Stomach (tissue), 8 donors: ENCODE measurements at regions not wholly inside any gene's neighbourhood (a gene's known extent, or its start where the extent isn't known, plus 50 kb on each side); places are given as distances from the start of the nearest gene placed in this dataset.
A peak's percentile ranks its signal among the peaks of the same experiment; 100 is the strongest.

Source experiments
- DNase-seq, 2 donors: peaks; one replicate each; pipeline versions ENCODE4 v3.0.0 to v3.0.0-alpha.2; 2013 to 2019
- H3K27ac ChIP-seq, 5 donors: fragments of 200-600 bp in 4 of 5; sonication (generic) in 4 of 5; one replicate each; pipeline ENCODE4 v1.5.1; 2013 to 2019; ENCODE audit warnings: mild to moderate bottlenecking in 1 of 5, moderate library complexity in 1 of 5
- H3K27me3 ChIP-seq, 3 donors: fragments of 200-600 bp; sonication (generic); one replicate each; pipeline ENCODE4 v1.5.1; 2017 to 2019; ENCODE audit warnings: mixed run types in 1 of 3
- H3K36me3 ChIP-seq, 4 donors: fragments of 200-600 bp; sonication (generic); 1 replicate in 3 of 4; 2 replicates in 1 of 4; pipeline ENCODE4 v1.5.1; 2016 to 2019
- H3K4me1 ChIP-seq, 4 donors: fragments of 200-600 bp; sonication (generic); one replicate each; pipeline ENCODE4 v1.5.1; 2016 to 2019
- H3K4me3 ChIP-seq, 4 donors: fragments of 200-600 bp; sonication (generic) in 3 of 4; one replicate each; pipeline ENCODE4 v1.5.1; 2016 to 2019; ENCODE audit warnings: mild to moderate bottlenecking in 1 of 4
- H3K9me3 ChIP-seq, 4 donors: fragments of 200-600 bp; sonication (generic); one replicate each; pipeline ENCODE4 v1.5.1; 2016 to 2019
- EP300 ChIP-seq: sonication (generic); formaldehyde crosslinking; IDR thresholded peaks from one replicate; pipeline ENCODE4 v1.6.1; 2017; ENCODE audit warnings: antibody characterized with exemption
- POLR2A ChIP-seq, 4 donors: fragments of 450-650 bp; IDR thresholded peaks; one replicate each; pipeline ENCODE4 v1.6.1; 2016; ENCODE audit warnings: antibody characterized with exemption in 4 of 4, control low read depth in 2 of 4, mild to moderate bottlenecking in 1 of 4, moderate library complexity in 1 of 4
- POLR2AphosphoS5 ChIP-seq, 3 donors: sonication (generic); formaldehyde crosslinking; IDR thresholded peaks; one replicate each; pipeline ENCODE4 v1.6.1; 2016; ENCODE audit warnings: antibody characterized with exemption in 3 of 3
- WGBS, 5 donors: extraction: QIAGEN DNeasy Blood & Tissue Kit in 3 of 5; methylation state at CpG; one replicate each; pipeline versions ENCODE4 v1.1.5 to v1.1.7; 2013 to 2018; 5-methylcytosine and 5-hydroxymethylcytosine counted together
- intact Hi-C: fragments of 100-400 bp; cut with DNase I; formaldehyde crosslinking; loops from one replicate; pipeline ENCODE4 v1.15.1; 2023; ENCODE audit warnings: low total_unique reads
- TF ChIP-seq, protein P1 (sequence below), 7 experiments: fragments of 450-650 bp in 4 of 7; fragments of 200-600 bp in 3 of 7; sonication (generic) in 3 of 7; IDR thresholded peaks; one replicate each; pipeline ENCODE4 v1.5.1; 2016 to 2019; ENCODE audit warnings: antibody characterized with exemption in 7 of 7, control low read depth in 2 of 7, mild to moderate bottlenecking in 1 of 7
- donor health status: healthy with polysubstance abuse.
- donor health status: Bipolar disorder and iron deficiency.
- donor health status: healthy.

GRCh38 chr4:10983885-10984640 is 299.5 kb upstream of the CLNK start:
- no peak for DNase-seq
- Histone ChIP-seq H3K27me3 (no peaks in the 10 kb centered on the region), H3K36me3 (no peaks in the 10 kb centered on the region), H3K4me3 (no peak overlapping the region), H3K9me3 (peaks cover 0 to 4% (median 0%) of the 10 kb centered on the region in 4 donors), H3K27ac (no peak overlapping the region), H3K4me1 (no peaks in the 10 kb centered on the region)
- intact Hi-C loops, result no loop called here
- TF ChIP-seq, protein P1, sequence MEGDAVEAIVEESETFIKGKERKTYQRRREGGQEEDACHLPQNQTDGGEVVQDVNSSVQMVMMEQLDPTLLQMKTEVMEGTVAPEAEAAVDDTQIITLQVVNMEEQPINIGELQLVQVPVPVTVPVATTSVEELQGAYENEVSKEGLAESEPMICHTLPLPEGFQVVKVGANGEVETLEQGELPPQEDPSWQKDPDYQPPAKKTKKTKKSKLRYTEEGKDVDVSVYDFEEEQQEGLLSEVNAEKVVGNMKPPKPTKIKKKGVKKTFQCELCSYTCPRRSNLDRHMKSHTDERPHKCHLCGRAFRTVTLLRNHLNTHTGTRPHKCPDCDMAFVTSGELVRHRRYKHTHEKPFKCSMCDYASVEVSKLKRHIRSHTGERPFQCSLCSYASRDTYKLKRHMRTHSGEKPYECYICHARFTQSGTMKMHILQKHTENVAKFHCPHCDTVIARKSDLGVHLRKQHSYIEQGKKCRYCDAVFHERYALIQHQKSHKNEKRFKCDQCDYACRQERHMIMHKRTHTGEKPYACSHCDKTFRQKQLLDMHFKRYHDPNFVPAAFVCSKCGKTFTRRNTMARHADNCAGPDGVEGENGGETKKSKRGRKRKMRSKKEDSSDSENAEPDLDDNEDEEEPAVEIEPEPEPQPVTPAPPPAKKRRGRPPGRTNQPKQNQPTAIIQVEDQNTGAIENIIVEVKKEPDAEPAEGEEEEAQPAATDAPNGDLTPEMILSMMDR (IDR thresholded peaks at IDR 0.05), result no peak
- TF ChIP-seq EP300, result no peak
- TF ChIP-seq POLR2A (IDR thresholded peaks at IDR 0.05), result no peak
- TF ChIP-seq POLR2AphosphoS5 (IDR thresholded peaks at IDR 0.05), result no peak
- WGBS, 5 donors, result 75 to 88% (median 84%) methylated on average over 9 of the region's 9 CpGs

- H3K4me1 ChIP-seq, result no peaks in the 10 kb centered on the region
- no peaks in the 10 kb centered on the region for H3K36me3 ChIP-seq
- DNase-seq, result peak in 1 of 2 donors; percentile 59
- intact Hi-C loops, result no loop called here
- no peak for TF ChIP-seq POLR2AphosphoS5 (IDR thresholded peaks at IDR 0.05)
- TF ChIP-seq, protein P1 (IDR thresholded peaks at IDR 0.05), result no peak
- TF ChIP-seq POLR2A (IDR thresholded peaks at IDR 0.05), result no peak
- TF ChIP-seq EP300, result no peak
- no peak overlapping the region for H3K27ac ChIP-seq
- no peak overlapping the region for H3K4me3 ChIP-seq
- WGBS, 5 donors, result 38 to 56% (median 50%) methylated on average over 2 of the region's 2 CpGs
- H3K27me3 ChIP-seq, result no peaks in the 10 kb centered on the region
- peaks cover 0 to 3% (median 0%) of the 10 kb centered on the region in 4 donors for H3K9me3 ChIP-seq
Observed at GRCh38 chr4:10983268-10983667, 298.7 kb upstream of the CLNK start.

GRCh38 chr4:10982305-10982704 is 297.7 kb upstream of the CLNK start:
- Histone ChIP-seq H3K9me3 (no peaks in the 10 kb centered on the region), H3K4me3 (no peak overlapping the region), H3K27me3 (no peaks in the 10 kb centered on the region), H3K27ac (no peak overlapping the region), H3K36me3 (no peaks in the 10 kb centered on the region), H3K4me1 (no peaks in the 10 kb centered on the region)
- intact Hi-C loops, result no loop called here
- WGBS, 5 donors, result 7 to 27% (median 11%) methylated on average over 2 of the region's 2 CpGs
- no peak for DNase-seq
- TF ChIP-seq, protein P1 (IDR thresholded peaks at IDR 0.05), result no peak
- TF ChIP-seq EP300, result no peak
- no peak for TF ChIP-seq POLR2AphosphoS5 (IDR thresholded peaks at IDR 0.05)
- TF ChIP-seq POLR2A (IDR thresholded peaks at IDR 0.05), result no peak

DNA sequence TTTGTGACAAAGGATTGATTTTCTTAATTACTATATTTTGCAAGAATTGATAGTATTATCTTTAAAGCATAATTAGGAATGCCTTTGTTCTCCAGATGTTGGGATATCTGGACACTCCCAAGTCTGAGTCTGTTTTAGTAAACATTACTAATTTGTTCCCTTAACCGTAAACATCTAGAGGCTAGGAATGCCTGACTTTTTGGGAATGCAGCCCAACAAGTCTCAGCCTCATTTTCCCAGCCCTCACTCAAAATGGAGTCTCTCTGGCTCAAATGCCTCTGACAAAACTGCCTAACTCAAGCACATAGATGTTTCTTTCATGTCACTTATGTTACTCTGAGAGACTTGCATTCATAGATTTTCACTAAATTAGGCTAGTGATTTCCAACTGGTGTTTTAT is 297.0 kb upstream of the CLNK start:
- Histone ChIP-seq H3K4me1 (no peaks in the 10 kb centered on the region), H3K9me3 (no peaks in the 10 kb centered on the region), H3K36me3 (no peaks in the 10 kb centered on the region), H3K27me3 (no peaks in the 10 kb centered on the region), H3K27ac (no peak overlapping the region), H3K4me3 (no peak overlapping the region)
- DNase-seq, result no peak
- TF ChIP-seq, protein P1 (IDR thresholded peaks at IDR 0.05), result no peak
- TF ChIP-seq POLR2AphosphoS5 (IDR thresholded peaks at IDR 0.05) (no peak), POLR2A (IDR thresholded peaks at IDR 0.05) (no peak)
- intact Hi-C loops, result no loop called here
- 17 to 56% (median 24%) methylated on average over 1 of the region's 1 CpG for WGBS, 5 donors
